Activated naive CD8-positive, alpha-beta T cell treated with anti-CD3 and anti-CD28 coated beads for 36 hours (primary cell): ENCODE measurements at regions not wholly inside any gene's neighbourhood (a gene's known extent, or its start where the extent isn't known, plus 50 kb on each side); places are given as distances from the start of the nearest gene placed in this dataset.

Source experiments
- DNase-seq: peaks from one replicate; pipeline ENCODE4 v3.0.0; 2021
- H3K27ac Mint-ChIP-seq: one replicate; pipeline ENCODE4 v1.8.0; 2022; ENCODE audit warnings: mild to moderate bottlenecking, moderate library complexity, mixed read lengths
- H3K27me3 Mint-ChIP-seq: one replicate; pipeline ENCODE4 v1.8.0; 2022; ENCODE audit warnings: mild to moderate bottlenecking, mixed read lengths
- H3K36me3 Mint-ChIP-seq: one replicate; pipeline ENCODE4 v1.8.0; 2021; ENCODE audit warnings: mild to moderate bottlenecking, mixed read lengths
- H3K4me1 Mint-ChIP-seq: one replicate; pipeline ENCODE4 v1.8.0; 2021; ENCODE audit warnings: mixed read lengths
- H3K4me3 Mint-ChIP-seq: one replicate; pipeline ENCODE4 v1.8.0; 2022; ENCODE audit warnings: mild to moderate bottlenecking, moderate library complexity, mixed read lengths
- H3K9me3 Mint-ChIP-seq: one replicate; pipeline ENCODE4 v1.8.0; 2022; ENCODE audit warnings: mixed read lengths

GRCh38 chr5:155903791-155904190 is 423.2 kb upstream of the SGCD start:
- no peaks in the 10 kb centered on the region for H3K4me1 Mint-ChIP-seq

DNA sequence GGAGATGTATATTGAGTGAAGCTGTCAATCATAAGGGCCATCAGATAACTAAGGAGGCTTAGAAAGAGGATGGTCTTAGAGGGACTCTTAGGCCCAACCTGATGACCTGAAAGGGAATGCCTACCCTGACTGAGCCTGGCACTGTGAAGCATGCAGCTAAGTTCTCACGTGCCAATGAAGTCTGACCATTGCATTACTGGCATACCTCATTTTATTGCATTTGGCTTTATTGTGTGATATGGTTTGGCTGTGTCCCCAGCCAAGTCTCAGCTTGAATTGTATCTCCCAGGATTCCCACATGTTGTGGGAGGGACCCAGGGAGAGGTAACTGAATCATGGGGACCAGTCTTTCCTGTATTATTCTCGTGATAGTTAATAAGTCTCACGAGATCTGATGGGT is 421.6 kb upstream of the SGCD start:
- no peaks in the 10 kb centered on the region for H3K9me3 Mint-ChIP-seq
- no peak for DNase-seq
- H3K4me3 Mint-ChIP-seq: no peak overlapping the region
- peaks cover 4% of the 10 kb centered on the region for H3K27me3 Mint-ChIP-seq
- H3K36me3 Mint-ChIP-seq: no peaks in the 10 kb centered on the region
- no peaks in the 10 kb centered on the region for H3K4me1 Mint-ChIP-seq
- no peak overlapping the region for H3K27ac Mint-ChIP-seq

More at GRCh38 chr5:155903791-155904190, 423.2 kb upstream of the SGCD start:
- H3K9me3 Mint-ChIP-seq: no peaks in the 10 kb centered on the region
- H3K27me3 Mint-ChIP-seq: peaks cover 4% of the 10 kb centered on the region
- H3K27ac Mint-ChIP-seq: no peak overlapping the region
- DNase-seq: no peak
- H3K4me3 Mint-ChIP-seq: no peak overlapping the region
- no peaks in the 10 kb centered on the region for H3K36me3 Mint-ChIP-seq

DNA sequence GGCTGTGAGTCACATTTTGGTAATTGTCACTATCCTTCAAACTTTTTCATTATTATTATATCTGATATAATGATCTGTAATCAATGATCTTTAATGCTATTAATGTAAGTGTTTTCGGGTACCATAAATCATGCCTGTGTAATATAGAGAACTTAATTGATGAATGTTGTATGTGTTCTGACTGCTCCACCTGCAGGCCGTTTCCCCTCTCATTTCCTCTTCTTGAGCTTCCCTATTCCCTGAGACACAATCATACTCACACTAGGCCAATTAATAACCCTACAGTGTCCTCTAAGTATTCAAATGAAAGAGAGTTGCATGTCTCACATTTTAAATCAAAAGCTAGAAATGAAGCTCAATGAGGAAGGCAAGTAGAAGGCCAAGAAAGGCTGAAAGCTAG is 420.9 kb upstream of the SGCD start:
- no peak overlapping the region for H3K27ac Mint-ChIP-seq
- H3K9me3 Mint-ChIP-seq: no peaks in the 10 kb centered on the region
- H3K4me3 Mint-ChIP-seq: no peak overlapping the region
- no peaks in the 10 kb centered on the region for H3K36me3 Mint-ChIP-seq
- DNase-seq: no peak
- H3K27me3 Mint-ChIP-seq: peaks cover 4% of the 10 kb centered on the region
- H3K4me1 Mint-ChIP-seq: no peaks in the 10 kb centered on the region

- H3K27ac Mint-ChIP-seq: no peak overlapping the region
- H3K36me3 Mint-ChIP-seq: no peaks in the 10 kb centered on the region
- H3K4me3 Mint-ChIP-seq: no peak overlapping the region
- no peak for DNase-seq
- no peaks in the 10 kb centered on the region for H3K4me1 Mint-ChIP-seq
- H3K9me3 Mint-ChIP-seq: no peaks in the 10 kb centered on the region
- peaks cover 10% of the 10 kb centered on the region for H3K27me3 Mint-ChIP-seq
Observed at GRCh38 chr5:155908543-155908942, 418.4 kb upstream of the SGCD start.

DNA sequence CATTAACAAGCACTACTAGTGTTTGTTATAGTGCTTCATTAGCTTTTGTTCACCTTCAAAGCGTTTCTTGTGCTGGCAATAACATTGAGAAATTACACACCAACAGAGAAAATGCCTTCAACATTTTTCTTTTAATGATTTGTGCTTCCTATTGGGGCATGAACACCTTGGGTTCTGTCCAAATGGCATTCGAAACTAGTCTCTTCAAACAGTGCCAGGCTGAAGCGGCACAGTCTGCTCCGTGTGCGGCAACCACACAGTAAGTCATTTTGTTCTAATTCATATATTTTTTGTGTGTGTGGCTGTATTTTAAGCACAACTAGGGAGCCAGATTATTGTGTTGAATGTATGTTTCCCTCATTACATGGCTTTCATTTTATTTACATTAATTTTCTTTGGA is 414.7 kb upstream of the SGCD start:
- DNase-seq: no peak
- Mint-ChIP-seq H3K36me3 (no peaks in the 10 kb centered on the region), H3K27ac (no peak overlapping the region), H3K4me3 (no peak overlapping the region), H3K4me1 (no peaks in the 10 kb centered on the region), H3K27me3 (peaks cover 10% of the 10 kb centered on the region), H3K9me3 (no peaks in the 10 kb centered on the region)

GRCh38 chr5:155914766-155915165 is 412.2 kb upstream of the SGCD start:
- H3K9me3 Mint-ChIP-seq: no peaks in the 10 kb centered on the region

GRCh38 chr5:155915601-155916000 is 411.4 kb upstream of the SGCD start:
- Mint-ChIP-seq H3K4me3 (no peak overlapping the region), H3K4me1 (no peaks in the 10 kb centered on the region), H3K27ac (no peak overlapping the region), H3K27me3 (peaks cover 10% of the 10 kb centered on the region), H3K9me3 (no peaks in the 10 kb centered on the region), H3K36me3 (no peaks in the 10 kb centered on the region)
- no peak for DNase-seq

More at GRCh38 chr5:155914766-155915165, 412.2 kb upstream of the SGCD start:
- H3K27ac Mint-ChIP-seq: no peak overlapping the region
- peaks cover 10% of the 10 kb centered on the region for H3K27me3 Mint-ChIP-seq
- no peak for DNase-seq
- H3K36me3 Mint-ChIP-seq: no peaks in the 10 kb centered on the region
- H3K4me1 Mint-ChIP-seq: no peaks in the 10 kb centered on the region
- no peak overlapping the region for H3K4me3 Mint-ChIP-seq

GRCh38 chr5:155919126-155919525 is 407.8 kb upstream of the SGCD start:
- Mint-ChIP-seq H3K9me3 (no peaks in the 10 kb centered on the region), H3K4me3 (no peak overlapping the region), H3K27ac (no peak overlapping the region), H3K36me3 (no peaks in the 10 kb centered on the region), H3K27me3 (peaks cover 6% of the 10 kb centered on the region), H3K4me1 (no peaks in the 10 kb centered on the region)
- no peak for DNase-seq

DNA sequence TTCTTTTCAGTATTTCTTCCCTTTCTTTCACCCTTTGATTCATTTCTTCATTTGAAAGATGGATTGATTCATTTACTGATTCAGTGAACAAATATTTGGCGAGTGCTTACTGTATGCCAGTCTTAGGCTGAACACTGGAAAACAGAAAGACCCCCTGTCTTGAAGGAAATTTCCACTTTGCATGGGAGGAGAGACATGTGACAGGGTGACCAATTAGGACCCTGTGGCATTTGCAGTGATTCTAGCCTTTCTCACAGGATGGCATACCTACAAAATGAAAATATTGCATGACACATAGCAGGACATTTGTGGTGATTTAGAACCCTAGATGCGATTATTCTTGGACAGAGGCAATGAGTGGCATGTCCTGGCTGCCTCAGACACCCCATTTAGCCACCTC is 407.2 kb upstream of the SGCD start:
- no peaks in the 10 kb centered on the region for H3K4me1 Mint-ChIP-seq
- DNase-seq: no peak
- H3K27me3 Mint-ChIP-seq: peaks cover 6% of the 10 kb centered on the region
- H3K27ac Mint-ChIP-seq: no peak overlapping the region
- H3K9me3 Mint-ChIP-seq: no peaks in the 10 kb centered on the region
- H3K4me3 Mint-ChIP-seq: no peak overlapping the region
- H3K36me3 Mint-ChIP-seq: no peaks in the 10 kb centered on the region

DNA sequence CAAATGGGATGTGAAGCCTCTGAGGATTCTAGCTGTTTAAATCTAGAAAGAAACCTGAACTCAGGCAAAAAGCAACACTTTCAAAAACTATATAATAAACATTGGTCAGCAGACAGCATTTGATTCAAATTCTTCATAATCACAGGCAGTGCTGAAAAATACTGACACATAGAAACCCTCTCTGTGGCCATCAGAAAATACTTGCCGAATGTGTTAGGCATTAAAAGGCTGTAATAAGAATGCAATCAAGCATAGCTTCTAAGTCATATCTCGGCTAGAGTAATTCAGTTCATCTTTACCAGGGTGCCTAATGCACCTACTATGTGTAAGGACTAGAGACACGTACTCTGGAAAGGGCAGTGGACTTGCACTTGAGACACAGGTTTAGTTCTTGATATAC is 405.3 kb upstream of the SGCD start:
- no peak for DNase-seq
- no peaks in the 10 kb centered on the region for H3K36me3 Mint-ChIP-seq
- H3K4me3 Mint-ChIP-seq: no peak overlapping the region
- no peaks in the 10 kb centered on the region for H3K4me1 Mint-ChIP-seq
- H3K9me3 Mint-ChIP-seq: no peaks in the 10 kb centered on the region
- peaks cover 6% of the 10 kb centered on the region for H3K27me3 Mint-ChIP-seq
- H3K27ac Mint-ChIP-seq: no peak overlapping the region

DNA sequence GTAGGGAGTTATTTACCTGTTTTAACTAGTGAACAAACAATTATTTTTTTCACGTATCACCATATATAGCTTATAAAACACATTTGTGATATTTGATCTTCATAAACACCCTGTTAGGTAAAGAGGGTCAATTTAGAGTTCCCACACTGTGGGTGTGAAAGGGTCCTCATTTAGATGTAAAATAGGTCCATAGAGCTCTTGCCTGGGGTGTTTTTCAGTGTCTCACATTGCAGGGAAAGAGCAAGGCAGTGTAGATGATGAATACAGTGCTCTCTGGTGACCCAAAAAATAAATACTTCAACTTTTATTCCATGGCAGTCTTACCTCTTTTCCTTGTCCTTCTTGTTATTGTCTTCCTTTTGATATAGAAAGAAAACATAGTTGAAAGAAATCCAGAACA is 403.2 kb upstream of the SGCD start:
- Mint-ChIP-seq H3K27ac (no peak overlapping the region), H3K36me3 (no peaks in the 10 kb centered on the region), H3K27me3 (peaks cover 6% of the 10 kb centered on the region), H3K4me1 (no peaks in the 10 kb centered on the region), H3K9me3 (no peaks in the 10 kb centered on the region), H3K4me3 (no peak overlapping the region)
- no peak for DNase-seq

- Mint-ChIP-seq H3K4me3 (no peak overlapping the region), H3K27ac (no peak overlapping the region), H3K9me3 (no peaks in the 10 kb centered on the region)
Observed at GRCh38 chr5:155926031-155926430, 400.9 kb upstream of the SGCD start.

GRCh38 chr5:155926766-155927165 is 400.2 kb upstream of the SGCD start:
- Mint-ChIP-seq H3K36me3 (no peaks in the 10 kb centered on the region), H3K9me3 (no peaks in the 10 kb centered on the region), H3K27ac (no peak overlapping the region), H3K4me3 (no peak overlapping the region), H3K4me1 (no peaks in the 10 kb centered on the region), H3K27me3 (peaks cover 3% of the 10 kb centered on the region)
- DNase-seq: no peak

More at GRCh38 chr5:155926031-155926430, 400.9 kb upstream of the SGCD start:
- peaks cover 3% of the 10 kb centered on the region for H3K27me3 Mint-ChIP-seq
- H3K36me3 Mint-ChIP-seq: no peaks in the 10 kb centered on the region
- H3K4me1 Mint-ChIP-seq: no peaks in the 10 kb centered on the region
- no peak for DNase-seq

- Mint-ChIP-seq H3K4me3 (no peak overlapping the region), H3K27me3 (no peaks in the 10 kb centered on the region), H3K36me3 (no peaks in the 10 kb centered on the region), H3K27ac (no peak overlapping the region), H3K9me3 (no peaks in the 10 kb centered on the region), H3K4me1 (no peaks in the 10 kb centered on the region)
- DNase-seq: no peak
Observed at GRCh38 chr5:155929112-155929511, 397.9 kb upstream of the SGCD start.

- H3K4me1 Mint-ChIP-seq: no peaks in the 10 kb centered on the region
- no peaks in the 10 kb centered on the region for H3K9me3 Mint-ChIP-seq
- H3K27me3 Mint-ChIP-seq: no peaks in the 10 kb centered on the region
- DNase-seq: no peak
- no peaks in the 10 kb centered on the region for H3K36me3 Mint-ChIP-seq
- no peak overlapping the region for H3K27ac Mint-ChIP-seq
- H3K4me3 Mint-ChIP-seq: no peak overlapping the region
Observed at GRCh38 chr5:155934964-155935363, 392.0 kb upstream of the SGCD start.

DNA sequence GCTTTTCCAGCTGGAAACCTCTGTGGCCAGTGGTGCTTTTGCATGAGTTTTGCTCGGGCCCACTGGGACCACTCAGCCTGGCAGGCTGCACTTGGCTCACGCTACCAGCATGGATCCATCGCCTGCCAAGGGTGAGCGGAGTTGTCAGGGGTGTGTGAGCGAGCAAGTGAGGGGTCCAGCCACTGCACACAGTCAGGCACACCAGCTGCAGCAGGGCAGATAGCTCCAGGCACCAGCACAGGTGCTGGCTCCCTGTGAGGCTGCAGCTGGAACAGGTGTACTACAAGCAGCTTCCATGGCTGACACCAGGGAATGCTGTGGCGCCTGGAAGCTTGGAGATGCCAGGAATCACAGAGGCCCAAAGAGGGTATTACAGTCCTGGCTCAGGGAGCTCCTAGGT is 391.2 kb upstream of the SGCD start:
- Mint-ChIP-seq H3K4me3 (no peak overlapping the region), H3K36me3 (no peaks in the 10 kb centered on the region), H3K4me1 (no peaks in the 10 kb centered on the region), H3K27me3 (no peaks in the 10 kb centered on the region), H3K27ac (no peak overlapping the region), H3K9me3 (no peaks in the 10 kb centered on the region)
- no peak for DNase-seq
